ENCODE measurements at regions not wholly inside any gene's neighbourhood (a gene's known extent, or its start where the extent isn't known, plus 50 kb on each side); places are given as distances from the start of the nearest gene placed in this dataset.

DNA sequence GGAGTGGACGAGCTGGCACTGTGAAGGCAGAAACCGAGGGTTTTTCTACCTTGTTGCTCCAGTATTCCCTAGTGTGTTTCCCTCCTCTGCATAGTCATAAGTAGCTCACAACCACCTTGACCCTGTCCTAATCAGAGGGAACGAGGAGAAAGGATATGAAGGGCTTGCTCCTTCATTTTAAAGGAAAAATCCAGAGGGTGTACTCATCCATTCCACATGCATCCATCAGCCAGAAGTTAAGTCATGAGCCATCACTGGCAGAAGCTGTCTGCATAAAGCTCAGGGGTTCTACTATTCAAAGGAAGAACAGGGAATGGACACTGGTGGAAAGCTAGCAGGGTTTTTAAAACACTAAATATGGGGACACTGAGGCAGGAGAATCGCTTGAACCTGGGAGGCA, 84.3 kb upstream of the FOXN3 start:
- TF ChIP-seq, protein P1, sequence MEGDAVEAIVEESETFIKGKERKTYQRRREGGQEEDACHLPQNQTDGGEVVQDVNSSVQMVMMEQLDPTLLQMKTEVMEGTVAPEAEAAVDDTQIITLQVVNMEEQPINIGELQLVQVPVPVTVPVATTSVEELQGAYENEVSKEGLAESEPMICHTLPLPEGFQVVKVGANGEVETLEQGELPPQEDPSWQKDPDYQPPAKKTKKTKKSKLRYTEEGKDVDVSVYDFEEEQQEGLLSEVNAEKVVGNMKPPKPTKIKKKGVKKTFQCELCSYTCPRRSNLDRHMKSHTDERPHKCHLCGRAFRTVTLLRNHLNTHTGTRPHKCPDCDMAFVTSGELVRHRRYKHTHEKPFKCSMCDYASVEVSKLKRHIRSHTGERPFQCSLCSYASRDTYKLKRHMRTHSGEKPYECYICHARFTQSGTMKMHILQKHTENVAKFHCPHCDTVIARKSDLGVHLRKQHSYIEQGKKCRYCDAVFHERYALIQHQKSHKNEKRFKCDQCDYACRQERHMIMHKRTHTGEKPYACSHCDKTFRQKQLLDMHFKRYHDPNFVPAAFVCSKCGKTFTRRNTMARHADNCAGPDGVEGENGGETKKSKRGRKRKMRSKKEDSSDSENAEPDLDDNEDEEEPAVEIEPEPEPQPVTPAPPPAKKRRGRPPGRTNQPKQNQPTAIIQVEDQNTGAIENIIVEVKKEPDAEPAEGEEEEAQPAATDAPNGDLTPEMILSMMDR (IDR thresholded peaks at IDR 0.05) = no peak
- no peak for TF ChIP-seq POLR2A (IDR thresholded peaks at IDR 0.05)
- no peak for TF ChIP-seq EP300 (IDR thresholded peaks at IDR 0.05)

Data from tibial nerve (tissue), 4 donors.